LNCaP clone FGC (cell line): ENCODE measurements at regions not wholly inside any gene's neighbourhood (a gene's known extent, or its start where the extent isn't known, plus 50 kb on each side); places are given as distances from the start of the nearest gene placed in this dataset.

Source experiments
- DNase-seq: peaks from one replicate; pipeline ENCODE4 v3.0.0-alpha.2; 2011; ENCODE audit warnings: low read depth
- H3K4me3 ChIP-seq: 2 replicates; pipeline ENCODE4 v1.5.1; 2011; ENCODE audit warnings: mild to moderate bottlenecking, low read depth, low read length, control low read depth
- TF ChIP-seq, protein P1 (sequence below): IDR thresholded peaks from 2 replicates; pipeline ENCODE4 v1.5.1; 2012; ENCODE audit warnings: mild to moderate bottlenecking; ENCODE audit not compliant: control insufficient read depth, insufficient read depth; ENCODE audit errors: extremely low read depth

DNA sequence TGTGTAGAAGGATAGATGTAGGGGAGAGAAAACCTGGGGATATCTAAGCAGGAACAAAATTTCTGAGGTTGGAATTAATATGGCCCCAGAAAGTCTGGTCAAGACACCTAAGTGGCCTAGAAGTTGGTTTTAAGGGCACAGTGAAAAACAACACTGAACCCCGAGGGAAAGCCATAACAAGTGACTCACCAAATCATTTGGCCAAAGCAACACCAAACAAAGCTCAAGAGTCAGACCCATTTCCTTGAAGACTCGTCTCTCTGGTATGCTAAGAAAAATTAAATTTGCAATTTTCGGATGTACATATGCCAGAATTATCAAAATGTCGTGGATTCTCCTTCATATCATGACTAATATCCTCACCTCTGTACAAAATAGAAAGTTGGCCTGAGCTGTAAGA, 162.9 kb downstream of the SMIM20 start:
- H3K4me3 ChIP-seq: no peak overlapping the region
- TF ChIP-seq, protein P1, sequence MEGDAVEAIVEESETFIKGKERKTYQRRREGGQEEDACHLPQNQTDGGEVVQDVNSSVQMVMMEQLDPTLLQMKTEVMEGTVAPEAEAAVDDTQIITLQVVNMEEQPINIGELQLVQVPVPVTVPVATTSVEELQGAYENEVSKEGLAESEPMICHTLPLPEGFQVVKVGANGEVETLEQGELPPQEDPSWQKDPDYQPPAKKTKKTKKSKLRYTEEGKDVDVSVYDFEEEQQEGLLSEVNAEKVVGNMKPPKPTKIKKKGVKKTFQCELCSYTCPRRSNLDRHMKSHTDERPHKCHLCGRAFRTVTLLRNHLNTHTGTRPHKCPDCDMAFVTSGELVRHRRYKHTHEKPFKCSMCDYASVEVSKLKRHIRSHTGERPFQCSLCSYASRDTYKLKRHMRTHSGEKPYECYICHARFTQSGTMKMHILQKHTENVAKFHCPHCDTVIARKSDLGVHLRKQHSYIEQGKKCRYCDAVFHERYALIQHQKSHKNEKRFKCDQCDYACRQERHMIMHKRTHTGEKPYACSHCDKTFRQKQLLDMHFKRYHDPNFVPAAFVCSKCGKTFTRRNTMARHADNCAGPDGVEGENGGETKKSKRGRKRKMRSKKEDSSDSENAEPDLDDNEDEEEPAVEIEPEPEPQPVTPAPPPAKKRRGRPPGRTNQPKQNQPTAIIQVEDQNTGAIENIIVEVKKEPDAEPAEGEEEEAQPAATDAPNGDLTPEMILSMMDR: no peak
- DNase-seq: no peak

DNA sequence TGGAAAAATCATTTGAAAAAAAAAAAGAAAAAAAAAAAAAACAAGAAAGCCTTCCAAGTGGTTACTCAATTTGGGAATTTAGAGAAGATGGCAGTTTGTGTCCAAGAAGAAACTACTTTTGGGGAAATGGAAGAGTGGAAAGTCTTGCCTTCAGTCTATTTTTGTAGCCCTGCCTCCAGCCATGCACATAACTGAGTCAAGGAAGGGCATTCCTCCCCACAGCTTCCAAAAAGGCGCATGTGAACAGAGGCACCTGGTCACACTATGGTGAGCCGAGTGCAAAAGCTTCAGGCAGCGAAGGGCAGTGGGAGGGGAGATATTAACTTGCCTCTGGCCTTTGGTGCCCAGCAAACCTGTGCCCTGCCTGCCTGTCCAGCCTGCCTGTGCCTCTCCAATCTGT, 163.7 kb downstream of the SMIM20 start:
- no peak overlapping the region for H3K4me3 ChIP-seq
- TF ChIP-seq, protein P1: no peak
- DNase-seq: no peak

DNA sequence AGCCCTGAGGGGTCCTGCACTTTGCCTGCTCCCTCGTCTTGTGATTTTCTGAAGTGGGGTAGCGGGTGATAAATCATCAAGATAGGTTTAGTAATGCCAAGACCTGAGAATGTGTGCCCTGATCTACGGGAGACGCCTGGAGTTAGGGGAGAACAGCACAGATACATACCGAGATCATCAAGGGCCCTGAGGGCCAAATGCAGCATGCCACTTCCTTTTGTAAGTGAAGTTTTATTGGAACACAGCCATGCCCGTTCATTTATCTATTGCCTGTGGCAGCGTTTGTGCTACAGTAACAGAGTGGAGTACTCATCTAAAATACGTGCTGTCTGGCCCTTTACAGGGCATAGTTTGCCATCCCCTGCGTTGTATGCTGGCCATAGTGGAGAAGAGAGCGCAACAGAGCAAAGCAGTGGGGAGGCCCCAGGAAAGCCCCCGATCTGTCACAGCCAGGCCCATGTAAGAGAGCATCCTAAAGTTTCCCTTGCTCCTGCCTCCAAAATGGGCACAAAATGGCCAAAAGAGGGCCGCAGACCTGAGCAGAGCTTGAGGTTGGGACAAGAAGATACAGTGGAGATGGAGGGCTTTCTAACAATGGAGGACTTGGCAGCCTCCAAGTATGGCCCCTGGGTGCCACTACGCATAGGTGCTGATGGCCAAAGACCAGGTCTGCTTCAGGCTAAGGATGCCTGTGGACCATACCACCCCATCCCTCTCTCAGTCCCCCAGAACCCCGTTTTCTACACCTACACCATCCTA, 167.0 kb downstream of the SMIM20 start:
- DNase-seq: no peak
- TF ChIP-seq, protein P1: no peak
- no peak overlapping the region for H3K4me3 ChIP-seq

DNA sequence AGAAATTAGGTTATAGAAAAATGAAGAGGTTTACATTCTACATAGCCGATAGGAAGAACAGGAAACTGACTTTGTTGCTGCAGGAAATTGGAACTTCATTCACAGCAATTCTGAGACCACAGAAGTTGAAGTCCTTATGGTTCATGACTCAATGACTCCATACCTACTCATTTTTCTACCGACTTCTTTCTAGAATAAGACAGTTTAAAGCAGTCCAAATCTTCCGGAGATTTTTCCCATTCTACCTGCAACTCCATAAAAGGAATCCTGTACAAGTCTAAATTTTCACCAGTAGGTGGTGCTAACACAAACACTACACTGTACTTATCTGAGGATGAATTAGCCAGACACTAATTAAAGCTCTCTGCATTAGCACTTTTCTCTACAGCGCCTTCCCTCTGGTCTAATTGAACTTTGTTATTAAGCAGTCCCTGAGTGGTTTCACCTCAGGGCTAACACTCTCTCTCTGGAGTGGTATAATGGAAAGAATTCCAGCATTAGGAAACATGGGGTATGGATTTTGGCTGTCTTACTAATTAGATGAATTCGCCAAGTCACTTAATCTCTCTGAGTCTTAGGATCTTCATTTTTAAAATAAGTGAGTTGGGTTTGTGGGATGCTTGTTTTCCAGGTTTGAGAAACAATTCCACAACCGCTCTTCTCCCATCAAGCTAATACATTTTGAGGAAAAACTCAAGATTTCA, 167.9 kb downstream of the SMIM20 start:
- DNase-seq: peak; percentile 53
- TF ChIP-seq, protein P1: peak; percentile 57
- H3K4me3 ChIP-seq: no peak overlapping the region

DNA sequence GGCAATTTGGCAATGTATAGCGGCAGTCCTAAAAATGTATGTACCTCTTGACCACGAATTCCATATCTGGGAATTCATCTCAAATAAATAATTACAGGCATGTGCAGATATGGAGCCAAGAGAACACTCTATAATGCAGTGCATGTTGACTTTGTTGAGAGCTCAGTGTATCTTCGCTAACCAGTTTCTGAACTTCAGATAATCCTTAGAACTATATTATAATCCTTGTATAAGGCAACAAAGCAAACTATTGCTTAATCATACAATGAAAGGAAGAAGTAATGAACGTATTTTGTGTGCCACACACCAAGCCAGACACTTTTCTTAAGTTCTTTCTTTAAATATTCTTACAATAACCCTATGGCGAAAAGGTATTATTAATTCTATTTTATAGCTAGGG, 168.5 kb downstream of the SMIM20 start:
- DNase-seq: peak; percentile 81
- TF ChIP-seq, protein P1: no peak
- H3K4me3 ChIP-seq: no peak overlapping the region

DNA sequence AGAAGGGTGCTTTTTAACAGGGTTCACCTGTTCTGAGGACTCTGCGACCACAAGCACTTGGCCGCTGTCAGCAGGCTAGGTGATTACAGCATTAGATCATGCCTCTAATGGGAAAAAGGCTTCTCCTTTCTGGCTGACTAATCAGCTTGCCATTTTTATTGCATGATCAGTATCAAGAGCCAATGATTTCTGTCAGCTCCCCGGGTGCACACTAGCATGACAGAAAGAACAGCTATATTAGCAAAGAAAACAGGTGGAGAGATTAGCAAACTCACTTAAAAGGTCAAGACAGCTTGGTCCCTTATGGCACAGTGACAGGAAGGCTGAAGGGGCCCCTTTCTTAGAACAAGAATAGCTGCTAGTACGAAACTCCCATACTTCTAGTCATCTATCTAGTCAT, 170.0 kb downstream of the SMIM20 start:
- DNase-seq: no peak
- TF ChIP-seq, protein P1: no peak
- H3K4me3 ChIP-seq: no peak overlapping the region
